Rectal smooth muscle tissue (tissue), 1 donor: ENCODE measurements at regions not wholly inside any gene's neighbourhood (a gene's known extent, or its start where the extent isn't known, plus 50 kb on each side); places are given as distances from the start of the nearest gene placed in this dataset.
A peak's percentile ranks its signal among the peaks of the same experiment; 100 is the strongest.

Source experiments
- H3K27ac ChIP-seq: one replicate; pipeline ENCODE4 v1.7.0; 2013; ENCODE audit warnings: low read depth, low read length, inconsistent platforms
- H3K27me3 ChIP-seq: one replicate; pipeline ENCODE4 v1.7.0; 2013; ENCODE audit warnings: low read length; ENCODE audit not compliant: control insufficient read depth, insufficient read depth
- H3K36me3 ChIP-seq: one replicate; pipeline ENCODE4 v1.7.0; 2013; ENCODE audit warnings: low read length; ENCODE audit not compliant: control insufficient read depth, insufficient read depth
- H3K4me1 ChIP-seq: one replicate; pipeline ENCODE4 v1.7.0; 2013; ENCODE audit warnings: low read length; ENCODE audit not compliant: control insufficient read depth, insufficient read depth
- H3K4me3 ChIP-seq: one replicate; pipeline ENCODE4 v1.7.0; 2013; ENCODE audit warnings: low read length
- H3K9ac ChIP-seq: one replicate; pipeline ENCODE4 v1.7.0; 2013; ENCODE audit warnings: low read length

DNA sequence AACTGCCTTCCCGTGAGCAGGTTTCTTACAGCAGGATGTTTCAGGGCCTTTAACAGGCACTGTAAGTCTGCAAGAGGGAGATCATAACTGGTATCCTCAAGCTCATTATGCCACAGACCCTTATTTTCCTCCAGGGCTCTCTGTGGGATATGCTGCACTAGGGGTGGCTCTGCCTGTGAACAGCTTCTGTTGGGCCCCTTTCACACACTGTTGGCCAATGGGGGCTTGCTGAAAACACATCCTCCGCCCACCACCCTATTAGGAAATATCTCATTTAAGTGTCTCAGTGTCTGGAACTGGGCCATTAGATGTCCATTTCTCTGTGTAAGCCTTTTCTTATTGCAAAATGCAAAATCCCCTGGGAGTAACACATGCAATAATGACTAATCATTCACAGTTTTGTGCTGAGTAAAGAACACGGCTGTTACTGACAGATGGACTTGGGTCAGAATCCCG is 414.3 kb upstream of the HS6ST1 start:
- Histone ChIP-seq H3K27ac (no peak overlapping the region), H3K9ac (no peak overlapping the region), H3K4me1 (peaks cover 6% of the 10 kb centered on the region), H3K36me3 (no peaks in the 10 kb centered on the region), H3K27me3 (no peaks in the 10 kb centered on the region), H3K4me3 (no peak overlapping the region)

DNA sequence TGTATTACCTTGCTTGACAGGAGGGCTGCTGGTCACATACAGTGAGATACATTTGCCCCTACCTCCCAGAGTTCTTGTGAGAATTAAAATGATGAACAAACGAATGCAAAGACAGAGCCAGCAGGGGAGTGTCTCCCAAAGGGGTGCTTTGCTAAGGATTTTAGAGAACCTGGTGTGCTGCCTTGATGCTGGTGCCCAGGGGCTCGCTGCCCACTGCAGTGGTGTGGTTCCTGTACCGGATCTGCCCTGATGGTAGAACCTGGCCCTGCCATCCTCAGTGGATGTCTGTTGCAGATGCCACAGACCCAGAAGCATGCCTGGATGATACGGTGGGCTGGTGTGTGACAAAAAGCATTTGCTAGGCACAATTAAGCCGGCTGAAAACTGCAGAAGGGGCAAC is 414.8 kb upstream of the HS6ST1 start:
- Histone ChIP-seq H3K9ac (no peak overlapping the region), H3K4me1 (peaks cover 6% of the 10 kb centered on the region), H3K36me3 (no peaks in the 10 kb centered on the region), H3K27me3 (no peaks in the 10 kb centered on the region), H3K4me3 (no peak overlapping the region), H3K27ac (no peak overlapping the region)

DNA sequence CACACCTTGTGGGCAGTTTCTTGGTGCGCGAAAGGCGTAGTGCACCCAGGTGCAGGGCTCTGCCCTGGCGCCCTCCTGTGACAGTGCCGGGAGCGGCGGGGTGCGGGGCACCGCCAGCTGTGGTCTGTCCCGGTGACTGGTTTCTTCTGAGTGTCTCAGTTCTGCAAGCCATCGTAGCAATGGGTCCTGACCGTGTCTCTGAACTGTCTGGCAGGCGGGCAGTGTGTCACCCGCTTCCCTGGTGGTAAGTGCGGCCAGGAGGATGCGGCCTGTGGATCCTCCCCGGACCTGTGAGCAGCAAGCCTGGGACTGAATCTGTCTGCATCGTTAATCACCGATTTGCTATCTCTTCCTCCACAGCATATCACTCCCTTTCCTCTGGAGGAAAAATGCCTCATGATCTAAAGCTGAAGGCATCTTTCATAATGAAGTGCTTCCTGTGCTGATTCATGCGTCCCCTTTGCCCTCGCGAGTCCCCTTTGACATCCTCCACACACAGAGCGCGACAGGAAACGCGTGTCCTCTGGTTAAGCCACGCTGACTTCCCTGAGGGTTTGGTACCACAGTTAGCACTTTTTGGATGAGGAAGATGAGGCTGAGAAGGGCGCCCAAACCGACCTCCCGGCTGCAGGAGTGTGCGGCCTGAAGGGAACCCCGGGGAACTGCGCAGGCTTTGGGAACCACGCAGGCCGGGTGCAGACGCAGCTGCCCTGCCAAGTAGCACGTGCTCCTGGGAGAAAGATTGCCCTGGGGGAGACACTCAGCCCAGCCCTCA is 416.0 kb upstream of the HS6ST1 start:
- no peak overlapping the region for H3K9ac ChIP-seq
- peaks cover 6% of the 10 kb centered on the region for H3K4me1 ChIP-seq

DNA sequence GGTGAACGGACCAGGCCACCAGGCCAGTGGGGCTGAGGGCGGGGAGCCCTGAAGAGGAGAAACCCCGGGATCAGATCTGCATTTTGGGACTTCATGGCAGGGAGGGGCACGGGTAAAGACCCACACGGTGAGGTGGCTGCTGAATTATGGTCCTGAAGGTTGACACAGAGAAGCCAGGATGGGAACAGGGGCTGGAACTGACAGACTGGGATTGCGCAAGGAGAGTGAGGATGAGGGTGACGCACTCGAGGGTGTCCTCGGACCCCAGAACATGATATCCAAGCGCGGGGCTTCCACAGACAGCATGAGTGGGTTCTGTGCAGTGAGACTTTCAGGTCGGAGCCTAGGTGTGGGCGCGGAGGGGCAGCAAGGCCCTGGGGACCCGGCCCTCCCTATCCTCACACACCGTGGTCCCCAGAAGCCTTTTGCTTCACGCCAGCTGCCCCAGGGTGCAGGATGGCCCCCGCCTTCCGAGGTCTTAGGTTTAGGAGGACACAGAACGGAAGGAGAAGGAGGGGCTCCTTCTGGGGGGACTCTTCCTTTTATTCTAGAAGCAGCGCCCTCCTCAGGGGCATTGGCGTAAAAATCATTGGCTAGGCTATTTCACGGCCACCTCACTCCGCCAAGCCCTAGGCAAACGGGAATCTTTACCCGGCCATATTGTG is 416.8 kb upstream of the HS6ST1 start:
- H3K36me3 ChIP-seq = no peaks in the 10 kb centered on the region
- no peaks in the 10 kb centered on the region for H3K27me3 ChIP-seq
- H3K4me1 ChIP-seq = peaks cover 6% of the 10 kb centered on the region
- H3K4me3 ChIP-seq = no peak overlapping the region
- no peak overlapping the region for H3K27ac ChIP-seq
- no peak overlapping the region for H3K9ac ChIP-seq

More for the DNA sequence above, 416.0 kb upstream of the HS6ST1 start:
- no peak overlapping the region for H3K27ac ChIP-seq
- no peaks in the 10 kb centered on the region for H3K27me3 ChIP-seq
- no peaks in the 10 kb centered on the region for H3K36me3 ChIP-seq
- no peak overlapping the region for H3K4me3 ChIP-seq

DNA sequence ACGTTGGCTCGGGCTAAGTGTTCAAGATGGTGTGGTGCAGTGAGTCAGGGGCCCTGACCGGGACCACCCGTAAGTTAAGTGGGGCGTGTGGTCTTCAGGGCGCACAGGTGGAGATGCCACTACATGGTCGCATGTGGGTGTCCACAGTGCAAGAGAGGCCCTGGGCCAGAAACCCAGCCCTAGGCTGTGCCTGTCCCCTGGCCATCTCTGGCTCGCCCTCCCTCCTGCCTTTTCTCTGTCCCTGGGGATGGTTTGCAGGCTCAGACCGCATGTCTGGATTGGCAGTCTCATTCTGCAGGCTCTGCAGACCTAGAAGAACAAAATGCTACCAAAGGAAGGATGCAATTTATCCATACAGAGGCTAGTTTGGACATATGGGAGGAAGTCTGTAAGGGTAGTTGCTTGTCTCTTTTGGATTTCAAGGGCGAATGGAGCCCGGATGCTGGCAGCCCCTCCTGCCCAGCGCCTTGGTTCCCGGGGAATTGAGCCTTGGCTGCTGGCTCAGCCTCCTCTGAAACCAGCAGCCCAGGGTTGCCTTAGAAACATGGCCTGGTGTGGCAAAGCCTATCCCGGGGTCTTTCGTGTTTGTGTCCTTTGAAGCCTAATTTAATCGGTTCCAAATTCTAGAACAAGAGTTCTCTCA is 417.5 kb upstream of the HS6ST1 start:
- Histone ChIP-seq H3K9ac (no peak overlapping the region), H3K27me3 (no peaks in the 10 kb centered on the region), H3K4me1 (peaks cover 6% of the 10 kb centered on the region), H3K4me3 (peak overlapping the region; percentile 47), H3K27ac (no peak overlapping the region), H3K36me3 (no peaks in the 10 kb centered on the region)

DNA sequence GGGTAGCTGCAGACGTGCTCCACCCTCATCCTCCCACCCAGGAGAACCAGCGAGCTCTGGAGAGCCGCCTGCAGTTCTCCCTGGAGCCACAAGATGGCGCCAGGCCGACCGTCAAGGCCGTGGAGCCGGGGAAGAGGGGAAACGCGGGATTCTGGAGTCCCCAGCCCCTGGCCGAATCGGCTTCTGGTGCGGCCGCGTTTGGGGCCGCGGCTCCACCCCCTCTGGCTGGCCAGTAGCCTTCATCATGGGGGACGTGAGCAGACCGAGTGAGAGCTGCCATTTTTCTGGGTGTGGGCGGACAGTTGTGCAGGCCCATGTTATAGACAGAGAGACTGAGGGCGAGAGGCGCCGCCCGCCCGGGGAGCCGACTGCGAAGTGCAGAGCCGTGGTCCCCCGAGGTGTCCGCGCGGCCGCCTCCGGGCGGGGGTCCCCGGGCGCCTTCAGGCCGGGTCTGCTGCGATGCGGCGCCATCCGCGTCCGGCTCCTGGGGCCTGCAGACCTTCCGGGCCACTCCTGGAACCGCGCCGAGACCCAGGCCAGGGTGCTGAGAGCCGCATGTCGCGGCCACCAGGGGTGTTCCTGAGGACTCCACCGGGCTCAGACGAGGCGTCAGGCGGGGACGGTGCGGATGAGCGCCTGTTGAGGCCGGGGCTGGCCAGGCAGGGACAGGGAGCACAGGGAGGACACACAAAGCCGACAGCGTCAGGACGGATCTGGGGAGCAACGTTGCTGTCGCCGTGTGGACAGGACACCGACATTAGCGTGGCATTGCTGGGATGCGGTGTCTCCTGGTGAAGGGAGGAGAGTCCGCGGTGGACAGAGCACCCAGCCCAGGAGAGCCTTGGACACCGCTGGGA is 418.2 kb upstream of the HS6ST1 start:
- Histone ChIP-seq H3K27ac (no peak overlapping the region), H3K27me3 (no peaks in the 10 kb centered on the region), H3K4me3 (peak overlapping the region; percentile 47), H3K36me3 (no peaks in the 10 kb centered on the region), H3K4me1 (peaks cover 6% of the 10 kb centered on the region), H3K9ac (no peak overlapping the region)

DNA sequence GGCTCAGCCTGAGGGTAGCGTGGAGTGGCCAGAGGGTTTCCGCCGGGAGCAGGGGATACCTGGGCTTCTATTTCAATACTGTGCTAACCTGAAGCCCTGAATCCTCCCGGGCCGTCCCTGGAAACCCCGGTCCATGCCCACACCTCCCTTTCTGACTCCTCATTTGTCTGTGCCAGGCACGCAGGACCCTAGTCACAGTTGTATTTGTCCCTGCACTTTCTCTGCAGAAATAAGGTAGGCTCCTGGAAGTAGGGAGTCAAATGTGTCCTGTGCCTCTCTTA is 418.8 kb upstream of the HS6ST1 start:
- Histone ChIP-seq H3K27ac (no peak overlapping the region), H3K27me3 (no peaks in the 10 kb centered on the region), H3K36me3 (no peaks in the 10 kb centered on the region), H3K9ac (no peak overlapping the region), H3K4me1 (peaks cover 6% of the 10 kb centered on the region), H3K4me3 (no peak overlapping the region)

DNA sequence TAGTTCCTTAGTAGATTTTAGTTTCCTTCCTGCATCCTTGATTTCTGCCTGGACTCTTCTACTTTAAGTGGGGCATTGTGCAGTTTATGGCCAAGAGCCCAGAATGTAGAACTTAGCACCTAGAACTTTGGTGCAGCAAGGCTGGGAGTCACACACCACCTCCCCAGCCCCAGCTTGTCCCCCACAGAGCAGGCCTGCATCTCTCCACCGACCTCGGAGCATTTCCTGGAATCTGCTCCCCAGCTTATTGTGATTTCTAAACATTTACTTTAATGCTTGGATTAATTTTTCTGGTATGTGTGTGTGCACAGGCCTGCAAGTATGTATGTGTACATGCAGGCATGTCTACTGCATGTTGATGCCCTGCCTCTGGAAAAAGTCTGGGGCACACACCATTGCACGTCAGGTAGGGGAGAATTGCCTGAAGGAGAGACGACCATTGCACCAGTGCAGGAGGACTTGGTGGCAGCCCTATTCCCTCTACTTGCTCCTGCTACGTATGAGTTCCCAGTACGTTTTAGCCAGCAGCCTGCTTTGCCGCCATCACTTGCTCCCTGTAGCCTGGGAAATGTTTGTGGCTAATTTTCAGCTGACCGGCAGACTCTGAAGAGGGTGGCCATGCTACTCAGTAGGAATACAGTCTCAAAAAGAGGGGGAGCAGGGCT is 419.9 kb upstream of the HS6ST1 start:
- no peak overlapping the region for H3K4me3 ChIP-seq
- H3K4me1 ChIP-seq = peaks cover 6% of the 10 kb centered on the region
- no peak overlapping the region for H3K9ac ChIP-seq
- no peaks in the 10 kb centered on the region for H3K27me3 ChIP-seq
- H3K36me3 ChIP-seq = no peaks in the 10 kb centered on the region
- H3K27ac ChIP-seq = no peak overlapping the region

DNA sequence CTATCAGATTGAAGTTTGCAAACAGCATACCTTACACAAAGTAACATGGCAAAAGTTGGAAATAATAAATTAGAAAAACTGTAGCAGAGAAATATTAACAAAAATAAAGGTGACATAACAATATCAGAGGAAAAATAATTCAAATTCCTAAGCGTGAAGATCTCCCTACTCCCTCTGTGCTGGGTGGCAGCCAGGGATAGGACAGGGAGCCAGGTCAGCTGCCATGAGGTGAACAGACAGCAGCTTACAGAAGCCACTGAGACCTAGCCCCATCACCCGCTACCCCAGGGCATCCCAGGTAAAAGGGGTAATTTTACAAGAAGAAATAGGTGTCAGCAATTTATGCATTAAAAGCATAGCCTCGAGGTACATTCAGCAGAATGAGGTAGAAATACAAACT is 423.8 kb upstream of the HS6ST1 start:
- Histone ChIP-seq H3K9ac (no peak overlapping the region), H3K27ac (no peak overlapping the region), H3K36me3 (no peaks in the 10 kb centered on the region), H3K27me3 (no peaks in the 10 kb centered on the region), H3K4me3 (no peak overlapping the region), H3K4me1 (no peaks in the 10 kb centered on the region)

DNA sequence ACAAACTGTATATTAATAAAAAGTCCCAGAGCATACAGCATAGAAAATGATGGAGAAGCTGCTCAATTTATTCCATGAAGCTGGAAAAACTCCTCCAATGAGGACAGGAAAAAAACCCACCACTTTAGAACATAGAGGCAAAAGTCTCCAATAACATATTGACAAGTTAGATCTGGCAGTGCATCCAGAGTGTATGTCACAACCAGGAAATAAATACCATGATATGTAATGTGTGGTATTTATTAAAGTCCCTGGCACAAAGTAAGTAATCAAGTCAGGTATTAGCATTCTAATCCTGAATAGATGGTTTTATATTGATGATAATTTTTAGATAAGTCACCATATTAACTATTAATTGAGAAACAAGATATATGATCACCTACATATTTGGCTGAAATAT is 427.3 kb upstream of the HS6ST1 start:
- no peaks in the 10 kb centered on the region for H3K27me3 ChIP-seq
- H3K27ac ChIP-seq = no peak overlapping the region
- H3K4me3 ChIP-seq = no peak overlapping the region
- H3K4me1 ChIP-seq = no peaks in the 10 kb centered on the region
- H3K9ac ChIP-seq = no peak overlapping the region
- H3K36me3 ChIP-seq = no peaks in the 10 kb centered on the region

DNA sequence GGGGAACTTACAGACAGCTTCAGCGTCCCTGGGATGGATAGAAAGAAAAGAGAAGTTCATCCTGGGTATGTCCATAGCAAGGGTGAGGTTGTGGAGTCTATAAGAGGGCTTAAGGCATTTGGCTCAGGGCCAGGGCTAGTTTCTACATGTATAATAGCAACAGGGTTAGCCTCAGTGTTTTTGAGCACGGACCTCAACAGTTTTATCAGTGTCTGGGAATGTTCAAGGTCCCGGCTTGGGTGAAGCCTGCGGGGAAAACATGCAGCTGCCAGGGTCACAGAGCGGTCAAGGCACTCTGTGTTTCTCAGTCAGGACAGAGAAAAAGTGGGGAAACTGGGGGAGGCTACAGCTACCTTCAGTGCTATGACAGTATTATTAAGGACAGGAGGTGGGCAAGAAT is 427.7 kb upstream of the HS6ST1 start:
- Histone ChIP-seq H3K27ac (no peak overlapping the region), H3K4me3 (no peak overlapping the region), H3K36me3 (no peaks in the 10 kb centered on the region), H3K9ac (no peak overlapping the region), H3K27me3 (no peaks in the 10 kb centered on the region), H3K4me1 (no peaks in the 10 kb centered on the region)

DNA sequence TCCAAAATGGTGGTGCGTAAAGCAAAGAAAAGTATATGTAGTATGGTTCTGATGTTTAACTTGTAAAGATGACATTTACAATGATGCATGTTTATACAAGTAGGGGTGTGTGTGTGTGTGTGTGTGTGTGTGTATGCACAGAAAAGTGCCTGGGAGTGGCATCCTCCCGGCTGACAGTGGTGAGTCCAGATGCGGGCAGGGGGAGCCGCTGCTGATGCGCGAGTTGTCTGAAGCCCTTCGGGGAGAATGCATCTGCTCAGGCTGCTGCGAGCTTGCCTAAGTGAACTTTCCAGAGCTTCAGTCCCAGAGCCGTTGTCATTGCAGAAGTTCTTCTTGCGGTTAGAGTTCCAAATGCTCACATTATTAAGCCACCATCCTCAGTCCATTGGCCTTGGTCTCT is 429.7 kb upstream of the HS6ST1 start:
- Histone ChIP-seq H3K4me3 (no peak overlapping the region), H3K4me1 (no peaks in the 10 kb centered on the region), H3K27me3 (no peaks in the 10 kb centered on the region), H3K27ac (no peak overlapping the region), H3K36me3 (no peaks in the 10 kb centered on the region), H3K9ac (no peak overlapping the region)
